WTC11 (cell line): ENCODE measurements at regions not wholly inside any gene's neighbourhood (a gene's known extent, or its start where the extent isn't known, plus 50 kb on each side); places are given as distances from the start of the nearest gene placed in this dataset.

Experiments
- CREM ChIP-seq: sonication (generic); formaldehyde crosslinking; IDR thresholded peaks from 2 replicates; pipeline ENCODE4 v1.8.1; 2022; ENCODE audit warnings: mild to moderate bottlenecking, missing genetic modification reagents, moderate library complexity
- ELF4 ChIP-seq: sonication (generic); formaldehyde crosslinking; IDR thresholded peaks from 2 replicates; pipeline ENCODE4 v1.8.1; 2022; ENCODE audit warnings: low read depth, mild to moderate bottlenecking, moderate library complexity, missing genetic modification reagents
- ESRRA ChIP-seq: sonication (generic); formaldehyde crosslinking; IDR thresholded peaks from 2 replicates; pipeline ENCODE4 v1.8.1; 2022; ENCODE audit warnings: mild to moderate bottlenecking, missing genetic modification reagents, borderline replicate concordance
- PREB ChIP-seq: sonication (generic); formaldehyde crosslinking; IDR thresholded peaks from 2 replicates; pipeline ENCODE4 v1.8.1; 2022; ENCODE audit warnings: mild to moderate bottlenecking, missing genetic modification reagents, moderate library complexity, borderline replicate concordance
- SP1 ChIP-seq: sonication (generic); formaldehyde crosslinking; conservative IDR thresholded peaks from 2 replicates; pipeline ENCODE4 v1.8.1; 2022; ENCODE audit warnings: missing genetic modification reagents
- TEAD1 ChIP-seq: sonication (generic); formaldehyde crosslinking; IDR thresholded peaks from 2 replicates; pipeline ENCODE4 v1.8.0; 2022; ENCODE audit warnings: mild to moderate bottlenecking, missing genetic modification reagents
- TEAD4 ChIP-seq: sonication (generic); formaldehyde crosslinking; IDR thresholded peaks from 2 replicates; pipeline ENCODE4 v1.8.0; 2022; ENCODE audit warnings: mild to moderate bottlenecking, missing genetic modification reagents
- ZNF121 ChIP-seq: sonication (generic); formaldehyde crosslinking; IDR thresholded peaks from 2 replicates; pipeline ENCODE4 v1.8.0; 2023; ENCODE audit warnings: missing genetic modification reagents
- ZNF317 ChIP-seq: sonication (generic); formaldehyde crosslinking; IDR thresholded peaks from 2 replicates; pipeline ENCODE4 v1.8.1; 2023; ENCODE audit warnings: low read depth, mild to moderate bottlenecking, moderate library complexity, missing genetic modification reagents, borderline replicate concordance
- TF ChIP-seq, protein P1 (sequence below): fragments of 200-600 bp; IDR thresholded peaks from 2 replicates; pipeline ENCODE4 v1.8.0; 2022; ENCODE audit warnings: antibody characterized with exemption
- TF ChIP-seq, protein P2 (sequence below): sonication (generic); formaldehyde crosslinking; IDR thresholded peaks from 2 replicates; pipeline ENCODE4 v1.8.0; 2022; ENCODE audit warnings: mild to moderate bottlenecking, missing genetic modification reagents
- TF ChIP-seq, protein P3 (sequence below): sonication (generic); formaldehyde crosslinking; conservative IDR thresholded peaks from 2 replicates; pipeline ENCODE4 v1.8.1; 2022; ENCODE audit warnings: mild to moderate bottlenecking, missing genetic modification reagents

GRCh38 chr3:18724456-18724855, 299.3 kb upstream of the SATB1 start:
- TF ChIP-seq, protein P1, sequence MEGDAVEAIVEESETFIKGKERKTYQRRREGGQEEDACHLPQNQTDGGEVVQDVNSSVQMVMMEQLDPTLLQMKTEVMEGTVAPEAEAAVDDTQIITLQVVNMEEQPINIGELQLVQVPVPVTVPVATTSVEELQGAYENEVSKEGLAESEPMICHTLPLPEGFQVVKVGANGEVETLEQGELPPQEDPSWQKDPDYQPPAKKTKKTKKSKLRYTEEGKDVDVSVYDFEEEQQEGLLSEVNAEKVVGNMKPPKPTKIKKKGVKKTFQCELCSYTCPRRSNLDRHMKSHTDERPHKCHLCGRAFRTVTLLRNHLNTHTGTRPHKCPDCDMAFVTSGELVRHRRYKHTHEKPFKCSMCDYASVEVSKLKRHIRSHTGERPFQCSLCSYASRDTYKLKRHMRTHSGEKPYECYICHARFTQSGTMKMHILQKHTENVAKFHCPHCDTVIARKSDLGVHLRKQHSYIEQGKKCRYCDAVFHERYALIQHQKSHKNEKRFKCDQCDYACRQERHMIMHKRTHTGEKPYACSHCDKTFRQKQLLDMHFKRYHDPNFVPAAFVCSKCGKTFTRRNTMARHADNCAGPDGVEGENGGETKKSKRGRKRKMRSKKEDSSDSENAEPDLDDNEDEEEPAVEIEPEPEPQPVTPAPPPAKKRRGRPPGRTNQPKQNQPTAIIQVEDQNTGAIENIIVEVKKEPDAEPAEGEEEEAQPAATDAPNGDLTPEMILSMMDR, result no peak
- TF ChIP-seq ESRRA (CRISPR knock-in tag) (no peak), CREM (CRISPR knock-in tag) (no peak), TEAD4 (CRISPR knock-in tag) (no peak), ZNF121 (CRISPR knock-in tag) (no peak), PREB (CRISPR knock-in tag) (no peak), TEAD1 (no peak), ELF4 (CRISPR knock-in tag) (no peak), ZNF317 (no peak), SP1 (CRISPR knock-in tag) (no peak)
- TF ChIP-seq, protein P2, sequence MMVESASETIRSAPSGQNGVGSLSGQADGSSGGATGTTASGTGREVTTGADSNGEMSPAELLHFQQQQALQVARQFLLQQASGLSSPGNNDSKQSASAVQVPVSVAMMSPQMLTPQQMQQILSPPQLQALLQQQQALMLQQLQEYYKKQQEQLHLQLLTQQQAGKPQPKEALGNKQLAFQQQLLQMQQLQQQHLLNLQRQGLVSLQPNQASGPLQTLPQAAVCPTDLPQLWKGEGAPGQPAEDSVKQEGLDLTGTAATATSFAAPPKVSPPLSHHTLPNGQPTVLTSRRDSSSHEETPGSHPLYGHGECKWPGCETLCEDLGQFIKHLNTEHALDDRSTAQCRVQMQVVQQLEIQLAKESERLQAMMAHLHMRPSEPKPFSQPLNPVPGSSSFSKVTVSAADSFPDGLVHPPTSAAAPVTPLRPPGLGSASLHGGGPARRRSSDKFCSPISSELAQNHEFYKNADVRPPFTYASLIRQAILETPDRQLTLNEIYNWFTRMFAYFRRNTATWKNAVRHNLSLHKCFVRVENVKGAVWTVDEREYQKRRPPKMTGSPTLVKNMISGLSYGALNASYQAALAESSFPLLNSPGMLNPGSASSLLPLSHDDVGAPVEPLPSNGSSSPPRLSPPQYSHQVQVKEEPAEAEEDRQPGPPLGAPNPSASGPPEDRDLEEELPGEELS, result no peak
- TF ChIP-seq, protein P3, sequence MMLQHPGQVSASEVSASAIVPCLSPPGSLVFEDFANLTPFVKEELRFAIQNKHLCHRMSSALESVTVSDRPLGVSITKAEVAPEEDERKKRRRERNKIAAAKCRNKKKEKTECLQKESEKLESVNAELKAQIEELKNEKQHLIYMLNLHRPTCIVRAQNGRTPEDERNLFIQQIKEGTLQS (CRISPR knock-in tag), result no peak
